ENCODE measurements at regions not wholly inside any gene's neighbourhood (a gene's known extent, or its start where the extent isn't known, plus 50 kb on each side); places are given as distances from the start of the nearest gene placed in this dataset.

DNA sequence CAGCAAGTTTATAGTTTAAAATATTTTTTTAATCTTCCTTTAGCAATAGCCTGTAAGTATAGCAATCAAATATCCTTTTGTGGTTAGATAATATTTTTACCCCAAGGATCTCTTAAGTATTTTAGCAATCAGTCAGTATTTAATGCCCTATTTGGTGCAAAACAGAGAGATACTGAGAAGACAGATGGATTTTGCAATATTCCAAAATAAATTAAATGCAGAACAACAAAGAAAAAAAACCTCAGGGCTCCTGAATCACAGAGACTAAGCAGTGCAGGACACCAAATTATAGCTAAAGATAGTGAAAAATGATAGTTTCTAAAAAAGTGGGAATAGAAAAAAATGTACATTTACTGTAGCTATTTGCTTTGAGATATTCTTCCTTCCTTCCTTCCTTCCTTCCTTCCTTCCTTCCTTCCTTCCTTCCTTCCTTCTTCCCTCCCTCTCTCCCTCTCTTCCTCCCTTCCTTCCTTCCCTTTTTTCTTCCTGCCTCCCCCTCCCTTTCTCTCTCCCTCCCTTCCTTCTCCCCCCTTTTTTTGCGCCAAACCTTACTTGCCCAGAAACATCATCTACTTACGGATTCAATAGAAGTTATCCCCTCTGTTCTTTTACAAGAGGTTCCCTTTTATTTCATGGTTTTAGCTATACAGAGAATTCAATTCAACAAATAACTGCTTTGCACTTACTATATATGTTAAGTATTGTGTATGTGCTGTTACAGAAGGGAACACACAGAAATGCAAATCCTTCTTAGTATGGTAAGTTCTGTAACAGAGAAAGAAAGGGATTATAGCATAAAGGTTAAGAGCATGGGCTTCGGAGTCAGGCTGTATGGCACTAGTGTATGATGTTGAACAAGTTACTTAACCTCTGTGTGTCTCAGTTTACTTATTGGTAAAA is 219.0 kb downstream of the CPE start:
- TF ChIP-seq, protein P1, sequence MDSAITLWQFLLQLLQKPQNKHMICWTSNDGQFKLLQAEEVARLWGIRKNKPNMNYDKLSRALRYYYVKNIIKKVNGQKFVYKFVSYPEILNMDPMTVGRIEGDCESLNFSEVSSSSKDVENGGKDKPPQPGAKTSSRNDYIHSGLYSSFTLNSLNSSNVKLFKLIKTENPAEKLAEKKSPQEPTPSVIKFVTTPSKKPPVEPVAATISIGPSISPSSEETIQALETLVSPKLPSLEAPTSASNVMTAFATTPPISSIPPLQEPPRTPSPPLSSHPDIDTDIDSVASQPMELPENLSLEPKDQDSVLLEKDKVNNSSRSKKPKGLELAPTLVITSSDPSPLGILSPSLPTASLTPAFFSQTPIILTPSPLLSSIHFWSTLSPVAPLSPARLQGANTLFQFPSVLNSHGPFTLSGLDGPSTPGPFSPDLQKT (IDR thresholded peaks at IDR 0.05; ENCODE audit: borderline replicate concordance, low read depth, low read length): no peak
- TF ChIP-seq, protein P2, sequence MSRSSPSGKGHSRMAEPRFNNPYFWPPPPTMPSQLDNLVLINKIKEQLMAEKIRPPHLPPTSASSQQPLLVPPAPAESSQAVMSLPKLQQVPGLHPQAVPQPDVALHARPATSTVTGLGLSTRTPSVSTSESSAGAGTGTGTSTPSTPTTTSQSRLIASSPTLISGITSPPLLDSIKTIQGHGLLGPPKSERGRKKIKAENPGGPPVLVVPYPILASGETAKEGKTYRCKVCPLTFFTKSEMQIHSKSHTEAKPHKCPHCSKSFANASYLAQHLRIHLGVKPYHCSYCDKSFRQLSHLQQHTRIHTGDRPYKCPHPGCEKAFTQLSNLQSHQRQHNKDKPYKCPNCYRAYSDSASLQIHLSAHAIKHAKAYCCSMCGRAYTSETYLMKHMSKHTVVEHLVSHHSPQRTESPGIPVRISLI (tag by site-specific recombination; IDR thresholded peaks at IDR 0.05): no peak
- TF ChIP-seq, protein P3, sequence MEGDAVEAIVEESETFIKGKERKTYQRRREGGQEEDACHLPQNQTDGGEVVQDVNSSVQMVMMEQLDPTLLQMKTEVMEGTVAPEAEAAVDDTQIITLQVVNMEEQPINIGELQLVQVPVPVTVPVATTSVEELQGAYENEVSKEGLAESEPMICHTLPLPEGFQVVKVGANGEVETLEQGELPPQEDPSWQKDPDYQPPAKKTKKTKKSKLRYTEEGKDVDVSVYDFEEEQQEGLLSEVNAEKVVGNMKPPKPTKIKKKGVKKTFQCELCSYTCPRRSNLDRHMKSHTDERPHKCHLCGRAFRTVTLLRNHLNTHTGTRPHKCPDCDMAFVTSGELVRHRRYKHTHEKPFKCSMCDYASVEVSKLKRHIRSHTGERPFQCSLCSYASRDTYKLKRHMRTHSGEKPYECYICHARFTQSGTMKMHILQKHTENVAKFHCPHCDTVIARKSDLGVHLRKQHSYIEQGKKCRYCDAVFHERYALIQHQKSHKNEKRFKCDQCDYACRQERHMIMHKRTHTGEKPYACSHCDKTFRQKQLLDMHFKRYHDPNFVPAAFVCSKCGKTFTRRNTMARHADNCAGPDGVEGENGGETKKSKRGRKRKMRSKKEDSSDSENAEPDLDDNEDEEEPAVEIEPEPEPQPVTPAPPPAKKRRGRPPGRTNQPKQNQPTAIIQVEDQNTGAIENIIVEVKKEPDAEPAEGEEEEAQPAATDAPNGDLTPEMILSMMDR (tag by site-specific recombination; IDR thresholded peaks at IDR 0.05): no peak
- TF ChIP-seq ZNF16 (tag by site-specific recombination; IDR thresholded peaks at IDR 0.05; ENCODE audit: low read depth): no peak
- no peak for TF ChIP-seq SP2 (tag by site-specific recombination; IDR thresholded peaks at IDR 0.05)
